Caco-2 (cell line): ENCODE measurements at regions not wholly inside any gene's neighbourhood (a gene's known extent, or its start where the extent isn't known, plus 50 kb on each side); places are given as distances from the start of the nearest gene placed in this dataset.

Source experiments
- BruUV-seq: library from RNA; stranded (reverse); fragments of 400-500 nt; replicated peaks from 2 replicates; lab custom pipeline; 2021; lab: Mats Ljungman, UMichigan
- CTCF ChIA-PET: fragments of 300-600 bp; sonication (Branson Sonifier 250); formaldehyde crosslinking; loops from one replicate; lab custom pipeline; 2022; ENCODE audit warnings: antibody characterized with exemption; lab: Charles Lee
- POLR2A ChIA-PET: fragments of 300-600 bp; sonication (Branson Sonifier 250); formaldehyde crosslinking; loops from one replicate; lab custom pipeline; 2022; ENCODE audit warnings: antibody characterized with exemption; lab: Charles Lee
- DNase-seq, 2 experiments: peaks; one replicate each; pipeline versions ENCODE4 v3.0.0 to v3.0.0-alpha.2; 2020 to 2022
- H3K27me3 ChIP-seq: replicated peaks from 2 replicates; pipeline ENCODE4 v1.6.0; 2011; ENCODE audit warnings: low read length; ENCODE audit not compliant: control insufficient read depth, insufficient read depth
- H3K36me3 ChIP-seq: 2 replicates; pipeline ENCODE4 v1.5.1; 2011; ENCODE audit warnings: low read length; ENCODE audit not compliant: control insufficient read depth, insufficient read depth
- H3K4me1 ChIP-seq: fragments of 250-450 bp; sonication (Bioruptor Pico); 2 replicates; pipeline ENCODE4 v1.5.1; 2020; ENCODE audit warnings: mild to moderate bottlenecking
- H3K4me3 ChIP-seq: 2 replicates; pipeline ENCODE4 v1.5.1; 2011; ENCODE audit warnings: low read depth, mild to moderate bottlenecking, control low read depth, low read length
- H3K9me3 ChIP-seq: fragments of 250-450 bp; sonication (Bioruptor Pico); 2 replicates; pipeline ENCODE4 v1.5.1; 2020; ENCODE audit warnings: mild to moderate bottlenecking, moderate library complexity
- H3K27ac Mint-ChIP-seq: one replicate; pipeline ENCODE4 v1.8.0; 2022; ENCODE audit warnings: mixed read lengths; ENCODE audit not compliant: unreplicated experiment
- H3K27me3 Mint-ChIP-seq: one replicate; pipeline ENCODE4 v1.8.0; 2022; ENCODE audit warnings: mixed read lengths; ENCODE audit not compliant: insufficient read depth, unreplicated experiment
- H3K36me3 Mint-ChIP-seq: one replicate; pipeline ENCODE4 v1.8.0; 2022; ENCODE audit warnings: mild to moderate bottlenecking, mixed read lengths; ENCODE audit not compliant: insufficient read depth, unreplicated experiment
- H3K4me1 Mint-ChIP-seq: one replicate; pipeline ENCODE4 v1.8.0; 2022; ENCODE audit warnings: low read depth, mixed read lengths; ENCODE audit not compliant: unreplicated experiment
- H3K4me3 Mint-ChIP-seq: one replicate; pipeline ENCODE4 v1.8.0; 2022; ENCODE audit warnings: mild to moderate bottlenecking, moderate library complexity, mixed read lengths; ENCODE audit not compliant: unreplicated experiment
- H3K9me3 Mint-ChIP-seq: one replicate; pipeline ENCODE4 v1.8.0; 2022; ENCODE audit warnings: mixed read lengths; ENCODE audit not compliant: unreplicated experiment
- intact Hi-C: fragments of 100-400 bp; cut with micrococcal nuclease; formaldehyde crosslinking; loops from one replicate; pipeline ENCODE4 v1.10.0; 2022; ENCODE audit not compliant: unreplicated experiment
- TF ChIP-seq, protein P1 (sequence below), 2 experiments: fragments of 200-600 bp in 1 of 2; IDR thresholded peaks; 1 replicate in 1 of 2; 2 replicates in 1 of 2; pipeline versions ENCODE4 v1.5.1 to v1.8.0; 2011 to 2022; ENCODE audit warnings: antibody characterized with exemption in 1 of 2, control low read depth in 1 of 2, inconsistent platforms in 1 of 2, low read depth in 1 of 2, low read length in 1 of 2, mild to moderate bottlenecking in 1 of 2, moderate library complexity in 1 of 2; ENCODE audit not compliant: insufficient read depth in 1 of 2, severe bottlenecking in 1 of 2, unreplicated experiment in 1 of 2

- Mint-ChIP-seq H3K4me3 (no peak overlapping the region), H3K4me1 (peaks cover 6% of the 10 kb centered on the region), H3K27me3 (no peaks in the 10 kb centered on the region), H3K9me3 (no peaks in the 10 kb centered on the region), H3K36me3 (no peaks in the 10 kb centered on the region), H3K27ac (no peak overlapping the region)
- Histone ChIP-seq H3K4me1 (no peaks in the 10 kb centered on the region), H3K9me3 (no peaks in the 10 kb centered on the region), H3K27me3 (no peaks in the 10 kb centered on the region), H3K36me3 (no peaks in the 10 kb centered on the region), H3K4me3 (no peak overlapping the region)
- DNase-seq, result no peak
- intact Hi-C loops, result no loop called here
- no TSS peak for BruUV-seq
- POLR2A ChIA-PET, result no interaction called here
- CTCF ChIA-PET, result no interaction called here
- TF ChIP-seq, protein P1, sequence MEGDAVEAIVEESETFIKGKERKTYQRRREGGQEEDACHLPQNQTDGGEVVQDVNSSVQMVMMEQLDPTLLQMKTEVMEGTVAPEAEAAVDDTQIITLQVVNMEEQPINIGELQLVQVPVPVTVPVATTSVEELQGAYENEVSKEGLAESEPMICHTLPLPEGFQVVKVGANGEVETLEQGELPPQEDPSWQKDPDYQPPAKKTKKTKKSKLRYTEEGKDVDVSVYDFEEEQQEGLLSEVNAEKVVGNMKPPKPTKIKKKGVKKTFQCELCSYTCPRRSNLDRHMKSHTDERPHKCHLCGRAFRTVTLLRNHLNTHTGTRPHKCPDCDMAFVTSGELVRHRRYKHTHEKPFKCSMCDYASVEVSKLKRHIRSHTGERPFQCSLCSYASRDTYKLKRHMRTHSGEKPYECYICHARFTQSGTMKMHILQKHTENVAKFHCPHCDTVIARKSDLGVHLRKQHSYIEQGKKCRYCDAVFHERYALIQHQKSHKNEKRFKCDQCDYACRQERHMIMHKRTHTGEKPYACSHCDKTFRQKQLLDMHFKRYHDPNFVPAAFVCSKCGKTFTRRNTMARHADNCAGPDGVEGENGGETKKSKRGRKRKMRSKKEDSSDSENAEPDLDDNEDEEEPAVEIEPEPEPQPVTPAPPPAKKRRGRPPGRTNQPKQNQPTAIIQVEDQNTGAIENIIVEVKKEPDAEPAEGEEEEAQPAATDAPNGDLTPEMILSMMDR (IDR thresholded peaks at IDR 0.05; ENCODE audit: insufficient read depth in 1 of 2, low read depth in 1 of 2, low read length in 1 of 2, severe bottlenecking in 1 of 2, unreplicated experiment in 1 of 2), result no peak
These were observed 319.4 kb downstream of the SH2D1A start for GRCh38 chrX:124665621-124666400.

GRCh38 chrX:124679199-124679598 is 332.8 kb downstream of the SH2D1A start:
- Mint-ChIP-seq H3K27me3 (no peaks in the 10 kb centered on the region), H3K9me3 (no peaks in the 10 kb centered on the region), H3K36me3 (no peaks in the 10 kb centered on the region), H3K4me3 (no peak overlapping the region), H3K4me1 (no peaks in the 10 kb centered on the region), H3K27ac (no peak overlapping the region)
- DNase-seq, result no peak
- no peaks in the 10 kb centered on the region for H3K27me3 ChIP-seq
- intact Hi-C loops, result no loop called here
- BruUV-seq, result no TSS peak
- H3K9me3 ChIP-seq, result no peaks in the 10 kb centered on the region
- no peaks in the 10 kb centered on the region for H3K36me3 ChIP-seq
- no peak overlapping the region for H3K4me3 ChIP-seq
- TF ChIP-seq, protein P1 (IDR thresholded peaks at IDR 0.05; ENCODE audit: insufficient read depth in 1 of 2, low read depth in 1 of 2, low read length in 1 of 2, severe bottlenecking in 1 of 2, unreplicated experiment in 1 of 2), result no peak
- no peaks in the 10 kb centered on the region for H3K4me1 ChIP-seq
- POLR2A ChIA-PET, result no interaction called here
- CTCF ChIA-PET, result no interaction called here

- DNase-seq, result no peak
- intact Hi-C loops, result no loop called here
- Histone ChIP-seq H3K36me3 (no peaks in the 10 kb centered on the region), H3K27me3 (no peaks in the 10 kb centered on the region), H3K4me3 (no peak overlapping the region), H3K4me1 (no peaks in the 10 kb centered on the region), H3K9me3 (no peaks in the 10 kb centered on the region)
- no TSS peak for BruUV-seq
- POLR2A ChIA-PET, result no interaction called here
- Mint-ChIP-seq H3K4me1 (no peaks in the 10 kb centered on the region), H3K36me3 (no peaks in the 10 kb centered on the region), H3K27ac (no peak overlapping the region), H3K9me3 (no peaks in the 10 kb centered on the region), H3K4me3 (no peak overlapping the region), H3K27me3 (no peaks in the 10 kb centered on the region)
- TF ChIP-seq, protein P1 (IDR thresholded peaks at IDR 0.05; ENCODE audit: insufficient read depth in 1 of 2, low read depth in 1 of 2, low read length in 1 of 2, severe bottlenecking in 1 of 2, unreplicated experiment in 1 of 2), result no peak
- CTCF ChIA-PET, result no interaction called here
These were observed 333.9 kb downstream of the SH2D1A start for GRCh38 chrX:124680287-124680686.
